Renal pelvis (tissue), 1 donor: ENCODE measurements at regions not wholly inside any gene's neighbourhood (a gene's known extent, or its start where the extent isn't known, plus 50 kb on each side); places are given as distances from the start of the nearest gene placed in this dataset.
A peak's percentile ranks its signal among the peaks of the same experiment; 100 is the strongest.

ENCODE experiments used
- DNase-seq: peaks from one replicate; pipeline ENCODE4 v3.0.0-alpha.2; 2013

- DNase-seq, result no peak
Measured at GRCh38 chr1:106072909-106073600, 983.4 kb upstream of the PRMT6 start.

GRCh38 chr1:106080608-106081325 lies 975.7 kb upstream of the PRMT6 start:
- DNase-seq, result peak; percentile 2

- no peak for DNase-seq
Measured at GRCh38 chr1:106111044-106111443, 945.4 kb upstream of the PRMT6 start.

- DNase-seq, result no peak
Measured at GRCh38 chr1:106113851-106114250, 942.6 kb upstream of the PRMT6 start.

GRCh38 chr1:106120789-106121188 lies 935.7 kb upstream of the PRMT6 start:
- no peak for DNase-seq

- DNase-seq, result no peak
Measured at GRCh38 chr1:106121728-106122127, 934.7 kb upstream of the PRMT6 start.

GRCh38 chr1:106134561-106134960 lies 921.9 kb upstream of the PRMT6 start:
- DNase-seq, result no peak

GRCh38 chr1:106173101-106173500 lies 883.4 kb upstream of the PRMT6 start:
- no peak for DNase-seq

- no peak for DNase-seq
Measured at GRCh38 chr1:106178791-106179190, 877.7 kb upstream of the PRMT6 start.

- no peak for DNase-seq
Measured at GRCh38 chr1:106181866-106182265, 874.6 kb upstream of the PRMT6 start.

- DNase-seq, result no peak
Measured at GRCh38 chr1:106185089-106185488, 871.4 kb upstream of the PRMT6 start.

- DNase-seq, result no peak
Measured at GRCh38 chr1:106189780-106190179, 866.7 kb upstream of the PRMT6 start.

GRCh38 chr1:106194206-106194605 lies 862.3 kb upstream of the PRMT6 start:
- DNase-seq, result no peak

- DNase-seq, result no peak
Measured at GRCh38 chr1:106200711-106201110, 855.8 kb upstream of the PRMT6 start.

GRCh38 chr1:106207185-106207584 lies 849.3 kb upstream of the PRMT6 start:
- DNase-seq, result no peak

- DNase-seq, result no peak
Measured at GRCh38 chr1:106217765-106218164, 838.7 kb upstream of the PRMT6 start.

- no peak for DNase-seq
Measured at GRCh38 chr1:106222403-106222802, 834.1 kb upstream of the PRMT6 start.

- no peak for DNase-seq
Measured at GRCh38 chr1:106223213-106223612, 833.3 kb upstream of the PRMT6 start.

GRCh38 chr1:106224426-106224825 lies 832.0 kb upstream of the PRMT6 start:
- no peak for DNase-seq

GRCh38 chr1:106225403-106225802 lies 831.1 kb upstream of the PRMT6 start:
- no peak for DNase-seq

- DNase-seq, result no peak
Measured at GRCh38 chr1:106226550-106226949, 829.9 kb upstream of the PRMT6 start.

GRCh38 chr1:106232128-106232527 lies 824.3 kb upstream of the PRMT6 start:
- no peak for DNase-seq

GRCh38 chr1:106233511-106233910 lies 823.0 kb upstream of the PRMT6 start:
- no peak for DNase-seq

GRCh38 chr1:106249365-106249764 lies 807.1 kb upstream of the PRMT6 start:
- DNase-seq, result no peak
